K562 (cell line): ENCODE measurements at regions not wholly inside any gene's neighbourhood (a gene's known extent, or its start where the extent isn't known, plus 50 kb on each side); places are given as distances from the start of the nearest gene placed in this dataset.

Experiments used
- ATAC-seq: fragments of 200-7000 bp; cut with Tn5 transposase; 3 replicates; pipeline ENCODE4 v1.9.1; 2020; ENCODE audit warnings: moderate library complexity
- BruUV-seq: library from RNA; stranded (reverse); fragments of 400-500 nt; replicated peaks from 2 replicates; lab custom pipeline; 2021; lab: Mats Ljungman, UMichigan
- CTCF ChIA-PET: fragments of 300-600 bp; formaldehyde crosslinking; extraction: SDS; loops from one replicate; lab custom pipeline; 2021; ENCODE audit warnings: low intra/inter-chr PET ratio; lab: Yijun Ruan, JAX
- POLR2A ChIA-PET: fragments of 300-600, 350-650 bp; sonication (Branson Sonifier 250); formaldehyde crosslinking; extraction: SDS; loops from one replicate; lab custom pipeline; 2021; ENCODE audit warnings: antibody characterized with exemption, inconsistent platforms; lab: Yijun Ruan, JAX
- DNase-seq, 4 experiments: peaks; one replicate each; pipeline versions ENCODE4 v3.0.0 to v3.0.0-alpha.2; 2011 to 2018; ENCODE audit warnings: low spot score in 3 of 4, mixed read lengths in 3 of 4; ENCODE audit errors: extremely low read depth in 1 of 4
- FAIRE-seq: peaks from 2 replicates; lab custom pipeline; 2011; peaks lifted over from hg19 to GRCh38; lab: Jason Lieb, UNC
- H2AFZ ChIP-seq: 2 replicates; pipeline ENCODE4 v1.6.0; 2011; ENCODE audit warnings: low read depth, low read length, control low read depth, inconsistent platforms
- H3K27ac ChIP-seq: fragments of 200-600 bp; 3 replicates; pipeline ENCODE4 v1.8.0; 2011; ENCODE audit warnings: low read depth, mild to moderate bottlenecking, control low read depth, inconsistent platforms, low read length, moderate library complexity, mixed read lengths; ENCODE audit errors: extremely low read depth
- H3K27me3 ChIP-seq, 2 experiments: fragments of 300-600 bp in 1 of 2; 2 replicates in 1 of 2; 3 replicates in 1 of 2; pipeline versions ENCODE4 v1.6.0 to v1.8.0; 2011; ENCODE audit warnings: inconsistent platforms in 2 of 2, low read length in 2 of 2, mild to moderate bottlenecking in 1 of 2, mixed read lengths in 1 of 2, moderate library complexity in 1 of 2; ENCODE audit not compliant: control insufficient read depth in 2 of 2, insufficient read depth in 2 of 2
- H3K36me3 ChIP-seq: fragments of 300-600 bp; 3 replicates; pipeline ENCODE4 v1.8.0; 2011; ENCODE audit warnings: mild to moderate bottlenecking, low read length, inconsistent platforms; ENCODE audit not compliant: control insufficient read depth, insufficient read depth
- H3K4me1 ChIP-seq, 2 experiments: fragments of 200-600 bp in 1 of 2; replicated peaks in 1 of 2; 2 replicates in 1 of 2; 3 replicates in 1 of 2; pipeline versions ENCODE4 v1.5.1 to v1.8.0; 2011; ENCODE audit warnings: inconsistent platforms in 2 of 2, low read length in 2 of 2, mild to moderate bottlenecking in 1 of 2, mixed read lengths in 1 of 2, moderate library complexity in 1 of 2; ENCODE audit not compliant: control insufficient read depth in 2 of 2, insufficient read depth in 2 of 2
- H3K4me2 ChIP-seq: 2 replicates; pipeline ENCODE4 v1.6.1; 2011; ENCODE audit warnings: low read length, control low read depth, inconsistent platforms, mixed read lengths; ENCODE audit not compliant: insufficient read depth
- H3K4me3 ChIP-seq: fragments of 200-600 bp; sonication (generic), shearing (Covaris generic); 2 replicates; pipeline ENCODE4 v1.5.1; 2016; ENCODE audit warnings: control low read depth, inconsistent platforms
- H3K79me2 ChIP-seq: fragments of 200-600 bp; 3 replicates; pipeline ENCODE4 v1.8.0; 2011; ENCODE audit warnings: low read length, inconsistent platforms; ENCODE audit not compliant: control insufficient read depth, insufficient read depth
- H3K9ac ChIP-seq, 2 experiments: 2 replicates each; pipeline versions ENCODE4 v1.6.0 to v1.6.1; 2011; ENCODE audit warnings: low read depth in 2 of 2, low read length in 2 of 2, control low read depth in 1 of 2, inconsistent platforms in 1 of 2, mild to moderate bottlenecking in 1 of 2, mixed read lengths in 1 of 2; ENCODE audit not compliant: insufficient read depth in 1 of 2
- H3K9me1 ChIP-seq: one replicate; pipeline ENCODE4 v1.6.0; 2011; ENCODE audit warnings: inconsistent platforms, mild to moderate bottlenecking, low read length, moderate library complexity; ENCODE audit not compliant: control insufficient read depth, insufficient read depth
- H3K9me3 ChIP-seq: replicated peaks from 2 replicates; pipeline ENCODE4 v1.5.1; 2011; ENCODE audit warnings: low read depth, low read length, inconsistent platforms; ENCODE audit not compliant: control insufficient read depth, insufficient read depth
- H4K20me1 ChIP-seq: replicated peaks from 2 replicates; pipeline ENCODE4 v1.6.1; 2011; ENCODE audit warnings: low read length, inconsistent platforms, mixed read lengths; ENCODE audit not compliant: control insufficient read depth, insufficient read depth
- CAMTA2 ChIP-seq: fragments of 250-450 bp; sonication (Bioruptor Pico); conservative IDR thresholded peaks from 2 replicates; pipeline ENCODE4 v1.5.1; 2022
- CHCHD3 ChIP-seq: fragments of 250-450 bp; sonication (Bioruptor Pico); IDR thresholded peaks from 2 replicates; pipeline ENCODE4 v2.1.2; 2022; ENCODE audit warnings: mild to moderate bottlenecking
- EHMT2 ChIP-seq: fragments of 450-650 bp; IDR thresholded peaks from 2 replicates; pipeline ENCODE4 v1.6.1; 2018; ENCODE audit warnings: antibody characterized with exemption
- ELF4 ChIP-seq: fragments of 450-650 bp; formaldehyde crosslinking; IDR thresholded peaks from 2 replicates; pipeline ENCODE4 v1.4.0; 2022; ENCODE audit warnings: missing genetic modification characterization
- HDAC2 ChIP-seq: fragments of 450-650 bp; IDR thresholded peaks from 2 replicates; pipeline ENCODE4 v1.6.1; 2016; ENCODE audit warnings: mild to moderate bottlenecking
- MAFK ChIP-seq: IDR thresholded peaks from 2 replicates; pipeline ENCODE4 v1.6.1; 2011; ENCODE audit warnings: low read length, improper control_type of control experiment
- MTF1 ChIP-seq: fragments of 250-450 bp; sonication (Bioruptor Pico); IDR thresholded peaks from 2 replicates; pipeline ENCODE4 v1.9.0; 2021; ENCODE audit warnings: moderate library complexity, mild to moderate bottlenecking, inconsistent platforms, borderline replicate concordance
- SRSF1 ChIP-seq: fragments of 200-400 bp; formaldehyde crosslinking; IDR thresholded peaks from 2 replicates; pipeline ENCODE4 v1.6.1; 2017; ENCODE audit warnings: mild to moderate bottlenecking, low read depth, low read length, moderate library complexity
- TAF7 ChIP-seq: fragments of 450-650 bp; IDR thresholded peaks from 2 replicates; pipeline ENCODE4 v1.6.1; 2016; ENCODE audit warnings: missing genetic modification characterization, missing compliant biosample characterization
- TBP ChIP-seq: optimal IDR thresholded peaks from 2 replicates; pipeline ENCODE3; 2011; ENCODE audit warnings: low read depth, low read length, improper control_type of control experiment
- TCF3 ChIP-seq: sonication (generic); formaldehyde crosslinking; IDR thresholded peaks from 2 replicates; pipeline ENCODE4 v1.4.0; 2020; ENCODE audit warnings: mild to moderate bottlenecking, missing genetic modification reagents
- TRIM28 ChIP-seq: fragments of 450-650 bp; IDR thresholded peaks from 2 replicates; pipeline ENCODE4 v1.6.1; 2017
- ZNF57 ChIP-seq: fragments of 450-650 bp; formaldehyde crosslinking; IDR thresholded peaks from 2 replicates; pipeline ENCODE4 v1.4.0; 2020; ENCODE audit warnings: mild to moderate bottlenecking, moderate library complexity
- ZNF77 ChIP-seq: fragments of 250-450 bp; sonication (Bioruptor Pico); IDR thresholded peaks from 2 replicates; pipeline ENCODE4 v1.5.0; 2020
- WGBS: fragments of 100-300 bp; shearing (Covaris generic); methylation state at CpG from one replicate; pipeline ENCODE4 v1.1.6; 2016; ENCODE audit warnings: low coverage, mixed read lengths; ENCODE audit not compliant: insufficient coverage; ENCODE audit errors: missing lambda C conversion rate; 5-methylcytosine and 5-hydroxymethylcytosine counted together
- in situ Hi-C: fragments of 300-500 bp; cut with MboI; formaldehyde crosslinking; loops from 4 replicates; pipeline ENCODE4 v1.15.0; 2018; ENCODE audit warnings: inconsistent platforms, mixed read lengths
- intact Hi-C: fragments of 100-400 bp; cut with micrococcal nuclease; formaldehyde crosslinking; loops from 2 replicates; pipeline ENCODE4 v1.14.2; 2022
- TF ChIP-seq, protein P1 (sequence below): sonication (generic); formaldehyde crosslinking; IDR thresholded peaks from 2 replicates; pipeline ENCODE4 v1.8.0; 2023; ENCODE audit warnings: missing genetic modification reagents, mild to moderate bottlenecking, borderline replicate concordance

- H4K20me1 ChIP-seq = no peaks in the 10 kb centered on the region
- H3K9ac ChIP-seq = no peak overlapping the region
- H3K27ac ChIP-seq = no peak overlapping the region
- H3K9me1 ChIP-seq = no peaks in the 10 kb centered on the region
- no peaks in the 10 kb centered on the region for H3K79me2 ChIP-seq
- 0% methylated on average over 1 of the region's 1 CpG for WGBS
- intact Hi-C loops = no loop called here
- H3K9me3 ChIP-seq = no peaks in the 10 kb centered on the region
- FAIRE-seq (no peak), ATAC-seq (no peak), DNase-seq (no peak)
- no peak overlapping the region for H3K4me3 ChIP-seq
- no peaks in the 10 kb centered on the region for H3K4me1 ChIP-seq
- H3K4me2 ChIP-seq = no peak overlapping the region
- in situ Hi-C loops = no loop called here
- no peak overlapping the region for H2AFZ ChIP-seq
- H3K36me3 ChIP-seq = no peaks in the 10 kb centered on the region
- no TSS peak for BruUV-seq
- CTCF ChIA-PET = no interaction called here
- TF ChIP-seq HDAC2 (no peak), MTF1 (CRISPR knock-in tag) (no peak), SRSF1 (no peak), TBP (no peak)
- POLR2A ChIA-PET = no interaction called here
- no peaks in the 10 kb centered on the region for H3K27me3 ChIP-seq
Measured at GRCh38 chr6:55985309-55985708, 109.9 kb upstream of the BMP5 start.

- H3K27ac ChIP-seq = no peak overlapping the region
- H3K36me3 ChIP-seq = no peaks in the 10 kb centered on the region
- H4K20me1 ChIP-seq = no peaks in the 10 kb centered on the region
- H3K4me3 ChIP-seq = no peak overlapping the region
- CTCF ChIA-PET = no interaction called here
- H3K9ac ChIP-seq = no peak overlapping the region
- no peaks in the 10 kb centered on the region for H3K27me3 ChIP-seq
- 3% methylated on average over 2 of the region's 2 CpGs for WGBS
- no peaks in the 10 kb centered on the region for H3K79me2 ChIP-seq
- no peaks in the 10 kb centered on the region for H3K9me3 ChIP-seq
- no peaks in the 10 kb centered on the region for H3K4me1 ChIP-seq
- FAIRE-seq (no peak), DNase-seq (no peak), ATAC-seq (no peak)
- POLR2A ChIA-PET = no interaction called here
- no peak overlapping the region for H2AFZ ChIP-seq
- no TSS peak for BruUV-seq
- intact Hi-C loops (no loop called here), in situ Hi-C loops (no loop called here)
- H3K4me2 ChIP-seq = no peak overlapping the region
- no peaks in the 10 kb centered on the region for H3K9me1 ChIP-seq
- TF ChIP-seq CHCHD3 (CRISPR knock-in tag) (no peak), ELF4 (CRISPR knock-in tag) (no peak), ZNF57 (no peak), TCF3 (no peak), CAMTA2 (CRISPR knock-in tag) (no peak), MAFK (no peak), TRIM28 (no peak), ZNF77 (no peak), TAF7 (tag) (no peak), EHMT2 (no peak)
- TF ChIP-seq, protein P1, sequence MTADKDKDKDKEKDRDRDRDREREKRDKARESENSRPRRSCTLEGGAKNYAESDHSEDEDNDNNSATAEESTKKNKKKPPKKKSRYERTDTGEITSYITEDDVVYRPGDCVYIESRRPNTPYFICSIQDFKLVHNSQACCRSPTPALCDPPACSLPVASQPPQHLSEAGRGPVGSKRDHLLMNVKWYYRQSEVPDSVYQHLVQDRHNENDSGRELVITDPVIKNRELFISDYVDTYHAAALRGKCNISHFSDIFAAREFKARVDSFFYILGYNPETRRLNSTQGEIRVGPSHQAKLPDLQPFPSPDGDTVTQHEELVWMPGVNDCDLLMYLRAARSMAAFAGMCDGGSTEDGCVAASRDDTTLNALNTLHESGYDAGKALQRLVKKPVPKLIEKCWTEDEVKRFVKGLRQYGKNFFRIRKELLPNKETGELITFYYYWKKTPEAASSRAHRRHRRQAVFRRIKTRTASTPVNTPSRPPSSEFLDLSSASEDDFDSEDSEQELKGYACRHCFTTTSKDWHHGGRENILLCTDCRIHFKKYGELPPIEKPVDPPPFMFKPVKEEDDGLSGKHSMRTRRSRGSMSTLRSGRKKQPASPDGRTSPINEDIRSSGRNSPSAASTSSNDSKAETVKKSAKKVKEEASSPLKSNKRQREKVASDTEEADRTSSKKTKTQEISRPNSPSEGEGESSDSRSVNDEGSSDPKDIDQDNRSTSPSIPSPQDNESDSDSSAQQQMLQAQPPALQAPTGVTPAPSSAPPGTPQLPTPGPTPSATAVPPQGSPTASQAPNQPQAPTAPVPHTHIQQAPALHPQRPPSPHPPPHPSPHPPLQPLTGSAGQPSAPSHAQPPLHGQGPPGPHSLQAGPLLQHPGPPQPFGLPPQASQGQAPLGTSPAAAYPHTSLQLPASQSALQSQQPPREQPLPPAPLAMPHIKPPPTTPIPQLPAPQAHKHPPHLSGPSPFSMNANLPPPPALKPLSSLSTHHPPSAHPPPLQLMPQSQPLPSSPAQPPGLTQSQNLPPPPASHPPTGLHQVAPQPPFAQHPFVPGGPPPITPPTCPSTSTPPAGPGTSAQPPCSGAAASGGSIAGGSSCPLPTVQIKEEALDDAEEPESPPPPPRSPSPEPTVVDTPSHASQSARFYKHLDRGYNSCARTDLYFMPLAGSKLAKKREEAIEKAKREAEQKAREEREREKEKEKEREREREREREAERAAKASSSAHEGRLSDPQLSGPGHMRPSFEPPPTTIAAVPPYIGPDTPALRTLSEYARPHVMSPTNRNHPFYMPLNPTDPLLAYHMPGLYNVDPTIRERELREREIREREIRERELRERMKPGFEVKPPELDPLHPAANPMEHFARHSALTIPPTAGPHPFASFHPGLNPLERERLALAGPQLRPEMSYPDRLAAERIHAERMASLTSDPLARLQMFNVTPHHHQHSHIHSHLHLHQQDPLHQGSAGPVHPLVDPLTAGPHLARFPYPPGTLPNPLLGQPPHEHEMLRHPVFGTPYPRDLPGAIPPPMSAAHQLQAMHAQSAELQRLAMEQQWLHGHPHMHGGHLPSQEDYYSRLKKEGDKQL (CRISPR knock-in tag) = no peak
Measured at GRCh38 chr6:55983861-55984260, 108.5 kb upstream of the BMP5 start.
